ENCODE measurements at regions not wholly inside any gene's neighbourhood (a gene's known extent, or its start where the extent isn't known, plus 50 kb on each side); places are given as distances from the start of the nearest gene placed in this dataset.

DNA sequence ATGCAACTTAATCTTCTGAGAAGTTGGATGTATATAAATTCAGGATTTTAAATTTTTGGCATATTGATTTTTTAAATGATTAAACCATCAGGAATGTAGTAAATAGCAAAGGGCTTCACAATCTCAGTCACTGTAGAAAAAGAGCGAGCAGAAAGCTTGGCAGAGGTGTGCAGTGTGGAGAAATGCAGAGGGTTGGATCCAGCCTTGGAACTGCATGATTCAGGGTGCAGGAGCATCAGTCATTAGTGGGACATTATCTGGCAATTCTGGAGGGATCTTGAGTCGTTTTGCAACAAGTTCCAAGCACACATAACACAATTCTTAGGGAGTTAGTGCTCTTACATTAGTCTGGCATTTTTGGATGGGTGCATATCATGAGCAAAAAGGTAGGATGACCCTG, 267.9 kb downstream of the PLA2G4A start:
- TF ChIP-seq POLR2AphosphoS5 (IDR thresholded peaks at IDR 0.05) (no peak), REST (IDR thresholded peaks at IDR 0.05; ENCODE audit: borderline replicate concordance) (no peak), TAF1 (IDR thresholded peaks at IDR 0.05; ENCODE audit: low read depth) (no peak), EZH2 (IDR thresholded peaks at IDR 0.05; ENCODE audit: borderline replicate concordance, insufficient read depth, low read length, poor library complexity, severe bottlenecking) (no peak), EP300 (conservative IDR thresholded peaks at IDR 0.05; ENCODE audit: poor library complexity, severe bottlenecking) (no peak), RAD21 (conservative IDR thresholded peaks at IDR 0.05) (no peak), MXI1 (conservative IDR thresholded peaks at IDR 0.05; ENCODE audit: poor library complexity, severe bottlenecking) (no peak), SMC3 (conservative IDR thresholded peaks at IDR 0.05; ENCODE audit: poor library complexity) (no peak)
- TF ChIP-seq, protein P1, sequence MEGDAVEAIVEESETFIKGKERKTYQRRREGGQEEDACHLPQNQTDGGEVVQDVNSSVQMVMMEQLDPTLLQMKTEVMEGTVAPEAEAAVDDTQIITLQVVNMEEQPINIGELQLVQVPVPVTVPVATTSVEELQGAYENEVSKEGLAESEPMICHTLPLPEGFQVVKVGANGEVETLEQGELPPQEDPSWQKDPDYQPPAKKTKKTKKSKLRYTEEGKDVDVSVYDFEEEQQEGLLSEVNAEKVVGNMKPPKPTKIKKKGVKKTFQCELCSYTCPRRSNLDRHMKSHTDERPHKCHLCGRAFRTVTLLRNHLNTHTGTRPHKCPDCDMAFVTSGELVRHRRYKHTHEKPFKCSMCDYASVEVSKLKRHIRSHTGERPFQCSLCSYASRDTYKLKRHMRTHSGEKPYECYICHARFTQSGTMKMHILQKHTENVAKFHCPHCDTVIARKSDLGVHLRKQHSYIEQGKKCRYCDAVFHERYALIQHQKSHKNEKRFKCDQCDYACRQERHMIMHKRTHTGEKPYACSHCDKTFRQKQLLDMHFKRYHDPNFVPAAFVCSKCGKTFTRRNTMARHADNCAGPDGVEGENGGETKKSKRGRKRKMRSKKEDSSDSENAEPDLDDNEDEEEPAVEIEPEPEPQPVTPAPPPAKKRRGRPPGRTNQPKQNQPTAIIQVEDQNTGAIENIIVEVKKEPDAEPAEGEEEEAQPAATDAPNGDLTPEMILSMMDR (IDR thresholded peaks at IDR 0.05; ENCODE audit: poor library complexity, severe bottlenecking): no peak
